ENCODE measurements at regions not wholly inside any gene's neighbourhood (a gene's known extent, or its start where the extent isn't known, plus 50 kb on each side); places are given as distances from the start of the nearest gene placed in this dataset.

DNA sequence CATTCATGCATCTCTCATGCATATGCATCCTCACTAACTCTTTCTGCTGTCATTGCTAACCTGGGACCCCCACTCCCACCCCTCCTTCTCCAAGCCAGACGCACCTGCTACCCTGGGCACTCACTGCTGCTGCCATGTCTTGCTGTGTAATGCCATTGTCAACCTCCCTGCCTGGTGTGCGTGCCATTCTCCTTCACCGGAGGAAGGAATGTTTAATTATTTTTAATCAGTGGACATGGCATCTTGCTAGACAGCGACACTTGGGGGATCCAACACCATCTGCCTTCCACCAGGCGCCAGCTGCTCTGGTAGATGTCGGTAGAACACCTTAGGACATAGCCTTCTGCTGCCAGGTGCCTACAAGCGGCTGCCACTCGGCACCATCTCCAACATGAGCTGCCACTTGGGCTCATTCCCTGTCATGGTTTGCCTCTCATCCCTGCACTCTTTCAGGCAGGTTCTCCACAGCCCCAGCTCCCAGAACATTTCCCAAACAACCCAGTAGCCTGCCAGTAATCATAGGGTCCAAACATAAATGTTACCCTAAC lies 306.9 kb downstream of the TTLL7 start:
- TF ChIP-seq, protein P1, sequence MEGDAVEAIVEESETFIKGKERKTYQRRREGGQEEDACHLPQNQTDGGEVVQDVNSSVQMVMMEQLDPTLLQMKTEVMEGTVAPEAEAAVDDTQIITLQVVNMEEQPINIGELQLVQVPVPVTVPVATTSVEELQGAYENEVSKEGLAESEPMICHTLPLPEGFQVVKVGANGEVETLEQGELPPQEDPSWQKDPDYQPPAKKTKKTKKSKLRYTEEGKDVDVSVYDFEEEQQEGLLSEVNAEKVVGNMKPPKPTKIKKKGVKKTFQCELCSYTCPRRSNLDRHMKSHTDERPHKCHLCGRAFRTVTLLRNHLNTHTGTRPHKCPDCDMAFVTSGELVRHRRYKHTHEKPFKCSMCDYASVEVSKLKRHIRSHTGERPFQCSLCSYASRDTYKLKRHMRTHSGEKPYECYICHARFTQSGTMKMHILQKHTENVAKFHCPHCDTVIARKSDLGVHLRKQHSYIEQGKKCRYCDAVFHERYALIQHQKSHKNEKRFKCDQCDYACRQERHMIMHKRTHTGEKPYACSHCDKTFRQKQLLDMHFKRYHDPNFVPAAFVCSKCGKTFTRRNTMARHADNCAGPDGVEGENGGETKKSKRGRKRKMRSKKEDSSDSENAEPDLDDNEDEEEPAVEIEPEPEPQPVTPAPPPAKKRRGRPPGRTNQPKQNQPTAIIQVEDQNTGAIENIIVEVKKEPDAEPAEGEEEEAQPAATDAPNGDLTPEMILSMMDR (IDR thresholded peaks at IDR 0.05) = no peak
- no peak for TF ChIP-seq POLR2A (IDR thresholded peaks at IDR 0.05; ENCODE audit: low read depth)
